NCI-H2107 treated with DMSO at 0.1 percent for 48 hours (cell line): ENCODE measurements at regions not wholly inside any gene's neighbourhood (a gene's known extent, or its start where the extent isn't known, plus 50 kb on each side); places are given as distances from the start of the nearest gene placed in this dataset.

Source experiments
- DNase-seq: peaks from one replicate; lab custom pipeline; 2025; ENCODE audit not compliant: unreplicated experiment; lab: John Stamatoyannopoulos, UW

DNA sequence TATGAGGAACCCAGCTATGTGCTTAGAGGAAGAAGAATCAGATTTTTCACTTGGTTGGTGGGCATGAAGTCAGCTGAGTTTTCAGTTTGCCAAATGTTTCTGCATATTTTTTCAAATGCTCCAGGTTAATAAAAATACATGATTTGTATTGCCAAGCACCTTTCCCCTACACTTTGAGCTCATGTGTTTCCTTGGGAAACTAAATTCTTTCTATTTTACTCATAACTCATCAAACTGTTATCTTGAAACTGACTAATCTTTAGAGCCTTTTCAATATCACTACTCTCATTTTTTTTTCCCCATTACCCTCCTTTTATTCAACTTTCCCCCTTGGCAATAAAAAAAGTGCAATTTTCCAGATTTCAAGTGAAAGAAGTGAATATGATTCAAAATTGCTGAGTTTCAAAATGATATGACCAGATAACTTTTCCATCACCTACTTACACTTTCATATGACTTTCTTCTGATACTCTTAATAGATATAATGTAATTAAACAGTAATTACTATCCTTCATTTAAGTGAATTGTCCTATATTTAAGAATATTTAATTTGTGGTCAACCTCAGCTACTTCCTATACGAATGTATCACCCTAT lies 91.9 kb upstream of the SOX6 start:
- no peak for DNase-seq

DNA sequence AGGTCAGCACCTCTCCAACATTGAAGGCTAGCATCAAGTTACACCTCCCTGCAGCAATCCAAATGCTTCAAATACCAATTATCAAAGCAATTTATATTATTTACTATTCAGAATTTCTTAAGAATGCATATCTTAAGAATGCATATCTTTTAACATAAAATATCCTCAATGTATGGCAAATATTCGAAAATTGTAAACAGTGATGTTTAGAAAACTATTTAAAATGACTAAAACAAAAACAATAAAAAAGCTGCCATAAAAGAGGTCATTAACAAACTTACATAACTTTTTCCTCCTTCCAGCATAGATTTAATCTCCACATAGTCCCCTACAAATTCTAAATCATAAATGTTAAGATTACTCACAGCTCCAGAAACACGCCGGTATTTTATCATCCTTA lies 85.1 kb upstream of the SOX6 start:
- DNase-seq: no peak

DNA sequence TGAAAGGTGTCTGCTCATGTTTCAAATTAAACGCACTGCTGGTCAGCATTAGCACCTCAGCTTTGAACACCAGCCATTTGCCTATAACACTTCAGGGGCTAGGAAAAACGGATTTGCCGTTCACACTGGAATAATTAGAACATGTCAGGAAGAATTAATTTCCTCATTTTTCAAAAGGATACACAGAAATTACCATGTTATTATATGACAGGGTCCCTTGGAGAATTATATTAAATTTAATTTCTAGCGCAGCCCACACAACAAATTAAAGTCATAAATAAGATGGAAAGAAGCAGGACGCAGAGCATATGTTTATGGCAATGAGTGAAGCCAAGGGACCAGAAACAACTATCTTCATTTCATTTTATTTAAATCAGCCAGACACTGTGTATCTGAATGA lies 83.8 kb upstream of the SOX6 start:
- DNase-seq: no peak

DNA sequence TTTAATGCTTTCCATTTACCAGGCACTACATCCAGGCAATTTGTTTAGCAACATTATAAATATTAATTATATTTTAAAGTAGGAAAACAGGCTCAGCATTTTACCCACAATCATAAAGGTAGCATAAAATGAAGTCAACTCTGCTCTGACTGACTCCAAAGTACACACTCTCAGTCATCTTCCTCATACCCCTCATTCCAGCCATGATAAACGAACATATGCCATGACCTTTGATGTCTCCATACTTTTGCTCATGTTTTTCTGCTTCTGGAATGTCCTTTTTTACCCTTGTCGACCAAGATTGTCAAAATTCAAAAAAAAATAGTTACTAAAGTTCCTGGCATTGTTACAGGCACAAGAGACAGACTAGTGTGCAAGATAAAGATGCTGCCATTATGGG lies 77.7 kb upstream of the SOX6 start:
- no peak for DNase-seq

DNA sequence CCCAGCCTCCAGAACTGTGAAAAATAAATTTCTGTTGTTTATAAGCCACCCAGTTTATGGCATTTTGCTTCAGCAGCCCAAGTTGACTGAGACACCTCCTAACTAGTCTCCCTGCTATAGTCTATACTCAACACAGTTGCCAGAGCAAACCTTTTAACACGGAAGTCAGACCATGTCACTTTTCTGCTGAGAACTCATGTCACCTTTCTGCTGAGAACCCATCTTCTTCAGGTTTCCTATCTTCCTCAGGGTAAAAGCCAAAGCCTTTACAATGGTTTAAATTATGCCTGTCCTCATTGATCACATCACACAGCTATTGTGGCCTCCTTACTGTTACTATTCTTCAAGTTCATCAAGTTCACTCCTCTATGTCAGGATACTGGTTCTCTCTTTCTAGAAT lies 74.3 kb upstream of the SOX6 start:
- DNase-seq: no peak

DNA sequence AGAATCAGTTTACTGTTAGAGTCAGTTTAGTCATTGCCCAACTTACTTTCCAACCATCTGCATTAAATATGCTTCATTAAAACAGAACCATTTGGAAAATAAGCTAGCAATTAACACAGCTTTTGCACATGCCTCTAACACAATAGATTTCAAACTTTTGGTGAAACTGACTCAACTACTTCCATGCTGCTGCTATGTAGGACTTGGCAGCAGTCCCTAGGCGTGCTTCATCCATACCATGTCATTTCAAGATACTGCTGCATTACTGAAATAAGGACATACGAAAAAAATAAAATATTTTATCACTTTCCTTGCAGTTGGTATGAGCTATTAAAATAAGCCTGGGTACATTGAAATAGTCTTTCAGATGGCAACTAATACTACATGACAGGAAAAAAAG lies 65.5 kb upstream of the SOX6 start:
- no peak for DNase-seq

DNA sequence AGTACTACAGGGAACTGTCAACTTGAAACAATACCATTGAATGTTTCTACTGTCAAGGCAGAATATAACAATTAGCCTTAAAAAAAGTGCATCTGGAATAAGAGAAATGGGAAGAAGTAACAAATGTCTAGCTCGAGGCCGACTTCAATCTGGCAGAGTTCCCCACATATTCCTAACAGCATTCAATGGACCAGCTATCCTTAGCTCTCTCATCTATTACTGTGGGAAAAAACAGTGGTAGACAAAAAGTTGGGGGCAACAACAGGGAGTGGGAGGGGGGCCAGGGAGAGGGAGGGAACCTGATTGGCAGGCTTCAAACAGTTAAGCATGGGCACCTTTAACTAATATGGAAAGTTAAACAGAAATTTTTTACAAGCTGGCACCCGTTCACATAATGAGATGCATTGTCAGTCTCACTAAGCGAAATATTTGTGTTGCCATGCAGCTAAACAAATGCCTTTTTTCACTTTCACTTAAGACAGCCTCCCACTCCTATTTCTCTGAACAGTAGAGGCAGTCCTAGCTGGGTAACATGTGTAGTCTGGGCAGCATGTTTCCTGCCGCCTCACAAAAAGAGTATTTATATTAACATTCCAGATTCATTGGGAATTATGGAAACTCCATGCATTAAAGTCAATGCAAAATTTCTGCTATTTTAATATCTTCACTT lies 62.2 kb upstream of the SOX6 start:
- DNase-seq: no peak

DNA sequence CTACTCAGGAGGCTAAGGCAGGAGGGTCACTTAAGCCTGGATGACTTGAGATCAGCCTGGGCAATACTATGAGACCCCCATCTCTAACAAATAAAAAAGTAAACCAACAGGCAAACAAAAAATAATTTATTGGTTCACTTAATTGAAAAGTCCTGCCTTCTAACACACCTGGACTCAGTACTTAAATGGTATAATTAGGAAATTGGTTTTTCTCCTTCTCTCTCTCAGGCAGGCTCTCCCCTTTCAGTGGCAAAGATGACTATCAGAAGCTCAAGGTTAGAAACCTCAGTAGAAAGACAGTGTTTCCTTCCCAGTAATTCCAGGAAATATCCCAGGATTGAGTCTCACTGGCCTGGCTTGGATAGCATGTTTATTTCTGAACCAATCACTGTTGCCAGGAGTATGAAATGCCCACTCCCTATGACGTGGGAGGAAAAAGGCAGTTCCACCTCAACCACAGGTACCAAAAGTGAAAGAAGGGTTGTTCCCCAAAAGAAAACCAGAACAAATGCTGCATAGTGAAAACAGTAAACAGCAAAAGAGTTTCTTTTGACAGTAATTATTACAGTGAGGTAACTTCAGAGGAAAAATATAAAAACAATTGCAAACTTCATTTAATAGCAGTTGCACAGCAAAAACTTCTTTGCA lies 56.3 kb upstream of the SOX6 start:
- DNase-seq: no peak

DNA sequence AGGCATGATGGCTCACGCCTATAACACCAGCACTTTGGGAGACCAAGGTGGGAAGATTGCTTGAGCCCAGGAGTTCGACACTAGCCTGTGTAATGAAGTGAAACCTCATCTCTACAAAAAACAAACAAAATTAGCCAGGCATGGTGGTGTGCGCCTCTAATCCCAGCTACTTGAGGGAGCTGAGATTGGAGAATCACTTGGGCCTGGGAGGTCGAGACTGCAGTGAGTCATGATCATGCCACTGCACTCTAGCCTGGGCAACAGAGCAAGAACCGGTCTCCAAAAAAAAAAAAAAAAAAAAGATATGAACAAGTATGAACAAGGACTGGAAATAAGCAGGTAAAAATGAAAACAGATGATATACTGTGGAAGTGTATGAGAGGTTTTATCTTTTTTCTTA lies 54.1 kb upstream of the SOX6 start:
- DNase-seq: no peak

DNA sequence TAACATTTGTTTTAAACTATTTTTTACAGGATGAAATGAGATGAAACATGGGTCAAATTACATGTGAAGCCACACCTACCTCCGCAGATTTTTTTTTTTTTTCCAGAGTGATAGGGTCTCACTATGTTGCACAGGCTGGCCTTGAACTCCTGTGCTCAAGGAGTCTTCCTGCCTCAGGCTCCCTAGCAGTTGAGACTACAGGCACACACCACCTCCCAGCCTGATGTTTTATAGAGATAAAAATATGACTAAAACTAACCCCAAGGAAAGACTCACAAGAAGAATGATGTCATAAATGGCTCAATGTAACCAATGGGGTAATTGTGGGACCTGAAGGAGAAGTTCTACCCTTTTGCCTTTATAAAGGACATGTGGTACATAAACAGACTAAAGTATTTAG lies 52.3 kb upstream of the SOX6 start:
- no peak for DNase-seq

DNA sequence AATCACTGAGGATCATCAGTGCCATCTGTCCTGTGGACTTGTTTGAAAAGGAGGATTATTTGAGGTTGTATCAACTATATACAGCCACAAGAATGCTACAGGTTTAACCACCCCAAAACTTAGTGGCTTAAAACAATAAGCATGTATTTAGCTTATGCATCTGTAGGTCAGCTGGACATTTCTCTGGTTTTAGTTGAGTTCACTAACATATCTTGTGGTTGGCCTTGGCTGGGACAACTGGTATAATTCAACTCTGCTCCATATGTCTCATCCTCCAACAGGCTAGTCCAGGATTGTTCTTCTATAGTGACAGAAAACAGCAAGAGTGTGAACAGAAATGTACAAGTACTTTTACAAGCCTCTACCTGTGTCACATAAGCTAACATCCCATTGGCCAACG lies 49.9 kb upstream of the SOX6 start:
- no peak for DNase-seq
